ENCODE measurements at regions not wholly inside any gene's neighbourhood (a gene's known extent, or its start where the extent isn't known, plus 50 kb on each side); places are given as distances from the start of the nearest gene placed in this dataset.

GRCh38 chr12:59845293-59845692 lies 249.5 kb downstream of the SLC16A7 start (continued):
- TF ChIP-seq BCL11A (IDR thresholded peaks at IDR 0.05; ENCODE audit: low read depth in 2 of 2, low read length in 2 of 2) (no peak), CREB1 (IDR thresholded peaks at IDR 0.05) (no peak), CBX8 (IDR thresholded peaks at IDR 0.05; ENCODE audit: borderline replicate concordance, low read depth, low read length) (no peak)
